ENCODE measurements at regions not wholly inside any gene's neighbourhood (a gene's known extent, or its start where the extent isn't known, plus 50 kb on each side); places are given as distances from the start of the nearest gene placed in this dataset.

- no peak overlapping the region for H3K4me3 Mint-ChIP-seq (ENCODE audit: low read depth, unreplicated experiment)
- CTCF ChIA-PET, result interaction anchor here (0.9 kb wide), 1 partner anchor 40 kb away, joined by 4 read pairs; no protein-coding TSS in a partner anchor
- peaks cover 7% of the 10 kb centered on the region for H3K4me1 Mint-ChIP-seq (ENCODE audit: low read depth, unreplicated experiment)
- no peaks in the 10 kb centered on the region for H3K27me3 Mint-ChIP-seq (ENCODE audit: unreplicated experiment)
- no peak for TF ChIP-seq CTCF (IDR thresholded peaks at IDR 0.05; ENCODE audit: unreplicated experiment)
- intact Hi-C loops (cut with micrococcal nuclease; ENCODE audit: unreplicated experiment), result no loop called here
- no TSS peak for BruUV-seq (replicated peaks)
- no peaks in the 10 kb centered on the region for H3K36me3 Mint-ChIP-seq (ENCODE audit: insufficient read depth, unreplicated experiment)
- peaks cover 14% of the 10 kb centered on the region for H3K9me3 Mint-ChIP-seq (ENCODE audit: low read depth, unreplicated experiment)
- no peak overlapping the region for H3K27ac Mint-ChIP-seq (ENCODE audit: unreplicated experiment)
- DNase-seq, result no peak
Measured at GRCh38 chr3:164221297-164221696, 857.0 kb downstream of the SI start.

GRCh38 chr3:164209363-164209762, 868.9 kb downstream of the SI start:
- H3K36me3 Mint-ChIP-seq (ENCODE audit: insufficient read depth, unreplicated experiment), result no peaks in the 10 kb centered on the region
- TF ChIP-seq CTCF (IDR thresholded peaks at IDR 0.05; ENCODE audit: unreplicated experiment), result no peak
- no peaks in the 10 kb centered on the region for H3K27me3 Mint-ChIP-seq (ENCODE audit: unreplicated experiment)
- BruUV-seq (replicated peaks), result no TSS peak
- intact Hi-C loops (cut with micrococcal nuclease; ENCODE audit: unreplicated experiment), result no loop called here
- peaks cover 2% of the 10 kb centered on the region for H3K9me3 Mint-ChIP-seq (ENCODE audit: low read depth, unreplicated experiment)
- no peak for DNase-seq
- H3K27ac Mint-ChIP-seq (ENCODE audit: unreplicated experiment), result no peak overlapping the region
- no peak overlapping the region for H3K4me3 Mint-ChIP-seq (ENCODE audit: low read depth, unreplicated experiment)
- CTCF ChIA-PET, result no interaction called here
- no peaks in the 10 kb centered on the region for H3K4me1 Mint-ChIP-seq (ENCODE audit: low read depth, unreplicated experiment)

GRCh38 chr3:164208821-164209220, 869.5 kb downstream of the SI start:
- H3K27ac Mint-ChIP-seq (ENCODE audit: unreplicated experiment), result no peak overlapping the region
- CTCF ChIA-PET, result no interaction called here
- no peak overlapping the region for H3K4me3 Mint-ChIP-seq (ENCODE audit: low read depth, unreplicated experiment)
- H3K27me3 Mint-ChIP-seq (ENCODE audit: unreplicated experiment), result no peaks in the 10 kb centered on the region
- no peaks in the 10 kb centered on the region for H3K36me3 Mint-ChIP-seq (ENCODE audit: insufficient read depth, unreplicated experiment)
- peaks cover 2% of the 10 kb centered on the region for H3K9me3 Mint-ChIP-seq (ENCODE audit: low read depth, unreplicated experiment)
- BruUV-seq (replicated peaks), result no TSS peak
- no peak for DNase-seq
- no peak for TF ChIP-seq CTCF (IDR thresholded peaks at IDR 0.05; ENCODE audit: unreplicated experiment)
- intact Hi-C loops (cut with micrococcal nuclease; ENCODE audit: unreplicated experiment), result no loop called here
- H3K4me1 Mint-ChIP-seq (ENCODE audit: low read depth, unreplicated experiment), result no peaks in the 10 kb centered on the region

- no peaks in the 10 kb centered on the region for H3K36me3 Mint-ChIP-seq (ENCODE audit: insufficient read depth, unreplicated experiment)
- intact Hi-C loops (cut with micrococcal nuclease; ENCODE audit: unreplicated experiment), result no loop called here
- BruUV-seq (replicated peaks), result no TSS peak
- H3K9me3 Mint-ChIP-seq (ENCODE audit: low read depth, unreplicated experiment), result peaks cover 3% of the 10 kb centered on the region
- H3K27ac Mint-ChIP-seq (ENCODE audit: unreplicated experiment), result no peak overlapping the region
- no peak for TF ChIP-seq CTCF (IDR thresholded peaks at IDR 0.05; ENCODE audit: unreplicated experiment)
- no peaks in the 10 kb centered on the region for H3K27me3 Mint-ChIP-seq (ENCODE audit: unreplicated experiment)
- no peak overlapping the region for H3K4me3 Mint-ChIP-seq (ENCODE audit: low read depth, unreplicated experiment)
- CTCF ChIA-PET, result interaction anchor here (0.7 kb wide), 1 partner anchor 12 kb away, joined by 3 read pairs; no protein-coding TSS in a partner anchor
- no peaks in the 10 kb centered on the region for H3K4me1 Mint-ChIP-seq (ENCODE audit: low read depth, unreplicated experiment)
- DNase-seq, result no peak
Measured at GRCh38 chr3:164208048-164208447, 870.2 kb downstream of the SI start.

All from Calu3 (cell line).